ENCODE measurements at regions not wholly inside any gene's neighbourhood (a gene's known extent, or its start where the extent isn't known, plus 50 kb on each side); places are given as distances from the start of the nearest gene placed in this dataset.

GRCh38 chr7:35495377-35495776 lies 199.6 kb downstream of the HERPUD2 start:
- no peak for FAIRE-seq
- TF ChIP-seq POLR2AphosphoS5 (IDR thresholded peaks at IDR 0.05; ENCODE audit: low read depth, low read length) (no peak), POLR2A (IDR thresholded peaks at IDR 0.05; ENCODE audit: low read depth, low read length) (no peak), TAF1 (IDR thresholded peaks at IDR 0.05; ENCODE audit: borderline replicate concordance, low read depth, low read length) (no peak)

GRCh38 chr7:35494407-35494806 lies 200.5 kb downstream of the HERPUD2 start:
- TF ChIP-seq TAF1 (IDR thresholded peaks at IDR 0.05; ENCODE audit: borderline replicate concordance, low read depth, low read length): no peak
- no peak for TF ChIP-seq POLR2A (IDR thresholded peaks at IDR 0.05; ENCODE audit: low read depth, low read length)
- no peak for TF ChIP-seq POLR2AphosphoS5 (IDR thresholded peaks at IDR 0.05; ENCODE audit: low read depth, low read length)
- no peak for DNase-seq (ENCODE audit: insufficient read length)
- no peak for FAIRE-seq

More at GRCh38 chr7:35495377-35495776, 199.6 kb downstream of the HERPUD2 start:
- DNase-seq (ENCODE audit: insufficient read length): no peak

DNA sequence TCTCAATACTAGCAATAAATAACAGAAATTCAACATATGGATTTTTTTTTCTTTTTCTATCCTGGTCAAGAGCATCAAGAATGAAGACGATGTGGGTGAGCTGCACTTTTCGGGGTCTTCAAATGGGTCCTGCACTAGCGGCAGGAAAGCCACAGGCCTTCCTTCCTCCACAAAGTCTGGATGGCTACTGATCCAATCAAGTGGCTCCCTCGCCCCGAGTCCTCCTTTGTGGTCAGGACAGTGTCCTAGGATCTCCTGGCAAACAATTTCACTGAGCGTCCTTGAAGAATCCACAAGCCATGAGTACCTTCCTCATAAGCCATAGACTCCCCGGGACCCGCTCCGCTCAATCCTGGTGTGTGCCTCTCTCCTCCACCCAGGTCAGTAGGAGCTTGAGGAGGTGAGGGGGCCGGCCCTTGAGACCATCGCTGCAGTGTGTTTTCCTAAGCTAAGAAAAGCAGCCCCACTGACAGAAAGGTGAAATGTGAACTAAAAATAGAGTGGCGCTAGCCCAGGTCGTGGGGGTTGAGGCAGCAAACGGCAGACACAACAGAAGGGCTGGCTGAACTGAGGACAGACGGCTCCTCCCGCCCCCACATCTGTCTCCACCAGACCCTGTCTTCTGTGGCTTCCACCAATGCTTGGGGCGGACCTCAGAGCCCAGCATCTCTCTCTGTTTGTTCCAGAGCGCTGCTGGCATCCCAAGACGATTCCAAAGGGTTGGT lies 202.3 kb downstream of the HERPUD2 start:
- FAIRE-seq (no peak), DNase-seq (ENCODE audit: insufficient read length) (no peak)
- TF ChIP-seq TAF1 (IDR thresholded peaks at IDR 0.05; ENCODE audit: borderline replicate concordance, low read depth, low read length) (no peak), POLR2A (IDR thresholded peaks at IDR 0.05; ENCODE audit: low read depth, low read length) (no peak), POLR2AphosphoS5 (IDR thresholded peaks at IDR 0.05; ENCODE audit: low read depth, low read length) (no peak)

GRCh38 chr7:35491233-35491632 lies 203.7 kb downstream of the HERPUD2 start:
- TF ChIP-seq TAF1 (IDR thresholded peaks at IDR 0.05; ENCODE audit: borderline replicate concordance, low read depth, low read length) (no peak), POLR2A (IDR thresholded peaks at IDR 0.05; ENCODE audit: low read depth, low read length) (no peak), POLR2AphosphoS5 (IDR thresholded peaks at IDR 0.05; ENCODE audit: low read depth, low read length) (no peak)
- no peak for FAIRE-seq
- no peak for DNase-seq (ENCODE audit: insufficient read length)

- FAIRE-seq (no peak), DNase-seq (ENCODE audit: insufficient read length) (no peak)
- TF ChIP-seq POLR2AphosphoS5 (IDR thresholded peaks at IDR 0.05; ENCODE audit: low read depth, low read length): no peak
- TF ChIP-seq POLR2A (IDR thresholded peaks at IDR 0.05; ENCODE audit: low read depth, low read length): no peak
- TF ChIP-seq TAF1 (IDR thresholded peaks at IDR 0.05; ENCODE audit: borderline replicate concordance, low read depth, low read length): no peak
Measured at GRCh38 chr7:35487841-35488240, 207.1 kb downstream of the HERPUD2 start.

DNA sequence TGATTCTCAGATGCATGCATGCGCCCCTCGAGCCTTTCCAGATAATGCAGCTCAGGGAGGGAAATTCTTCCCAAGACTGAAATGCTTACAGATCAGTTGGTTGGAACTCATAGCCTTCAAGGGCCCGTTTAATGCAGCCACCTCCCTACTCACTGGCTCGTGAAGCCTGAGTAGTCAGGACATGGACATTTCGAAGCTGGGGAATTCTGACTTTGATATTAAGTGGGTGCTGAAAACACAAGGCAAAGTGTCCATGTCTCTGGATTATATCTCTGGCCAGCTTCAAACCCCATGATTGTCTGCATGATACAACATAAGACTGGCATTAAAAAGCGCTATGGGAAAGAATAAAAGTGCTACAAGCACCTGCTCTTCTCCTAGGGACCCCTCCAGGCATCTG lies 207.5 kb downstream of the HERPUD2 start:
- FAIRE-seq: no peak
- no peak for TF ChIP-seq POLR2A (IDR thresholded peaks at IDR 0.05; ENCODE audit: low read depth, low read length)
- no peak for TF ChIP-seq TAF1 (IDR thresholded peaks at IDR 0.05; ENCODE audit: borderline replicate concordance, low read depth, low read length)
- TF ChIP-seq POLR2AphosphoS5 (IDR thresholded peaks at IDR 0.05; ENCODE audit: low read depth, low read length): no peak

GRCh38 chr7:35485436-35485835 lies 209.5 kb downstream of the HERPUD2 start:
- FAIRE-seq (no peak), DNase-seq (ENCODE audit: insufficient read length) (no peak)
- no peak for TF ChIP-seq TAF1 (IDR thresholded peaks at IDR 0.05; ENCODE audit: borderline replicate concordance, low read depth, low read length)
- no peak for TF ChIP-seq POLR2AphosphoS5 (IDR thresholded peaks at IDR 0.05; ENCODE audit: low read depth, low read length)
- no peak for TF ChIP-seq POLR2A (IDR thresholded peaks at IDR 0.05; ENCODE audit: low read depth, low read length)

More for the DNA sequence above, 207.5 kb downstream of the HERPUD2 start:
- no peak for DNase-seq (ENCODE audit: insufficient read length)

- no peak for TF ChIP-seq TAF1 (IDR thresholded peaks at IDR 0.05; ENCODE audit: borderline replicate concordance, low read depth, low read length)
- TF ChIP-seq POLR2AphosphoS5 (IDR thresholded peaks at IDR 0.05; ENCODE audit: low read depth, low read length): no peak
- no peak for TF ChIP-seq POLR2A (IDR thresholded peaks at IDR 0.05; ENCODE audit: low read depth, low read length)
- DNase-seq (ENCODE audit: insufficient read length): no peak
- FAIRE-seq: no peak
Measured at GRCh38 chr7:35483568-35483967, 211.4 kb downstream of the HERPUD2 start.

- no peak for TF ChIP-seq POLR2A (IDR thresholded peaks at IDR 0.05; ENCODE audit: low read depth, low read length)
- no peak for TF ChIP-seq TAF1 (IDR thresholded peaks at IDR 0.05; ENCODE audit: borderline replicate concordance, low read depth, low read length)
- no peak for TF ChIP-seq POLR2AphosphoS5 (IDR thresholded peaks at IDR 0.05; ENCODE audit: low read depth, low read length)
Measured at GRCh38 chr7:35482231-35482630, 212.7 kb downstream of the HERPUD2 start.

DNA sequence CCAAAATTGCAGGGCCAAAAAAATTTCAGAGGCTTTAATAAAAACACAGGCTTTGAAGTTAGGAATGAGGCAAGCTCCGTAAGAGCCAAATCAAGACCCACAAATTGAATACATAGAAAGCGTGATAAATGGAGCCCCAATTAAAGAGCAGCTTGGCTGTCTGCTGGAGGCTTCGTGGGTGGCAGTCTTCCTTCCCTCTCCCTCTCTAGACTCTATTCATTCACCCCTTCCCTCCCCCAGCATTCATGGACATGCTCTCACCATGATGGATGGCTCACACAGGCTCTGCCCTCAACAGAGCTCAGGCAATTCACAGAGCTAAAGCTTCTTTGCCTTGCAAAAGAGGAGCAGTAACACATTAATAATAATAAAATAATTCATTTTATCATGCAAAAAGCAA lies 214.1 kb downstream of the HERPUD2 start:
- no peak for DNase-seq (ENCODE audit: insufficient read length)
- no peak for TF ChIP-seq TAF1 (IDR thresholded peaks at IDR 0.05; ENCODE audit: borderline replicate concordance, low read depth, low read length)
- FAIRE-seq: no peak

More at GRCh38 chr7:35482231-35482630, 212.7 kb downstream of the HERPUD2 start:
- no peak for DNase-seq (ENCODE audit: insufficient read length)
- no peak for FAIRE-seq

DNA sequence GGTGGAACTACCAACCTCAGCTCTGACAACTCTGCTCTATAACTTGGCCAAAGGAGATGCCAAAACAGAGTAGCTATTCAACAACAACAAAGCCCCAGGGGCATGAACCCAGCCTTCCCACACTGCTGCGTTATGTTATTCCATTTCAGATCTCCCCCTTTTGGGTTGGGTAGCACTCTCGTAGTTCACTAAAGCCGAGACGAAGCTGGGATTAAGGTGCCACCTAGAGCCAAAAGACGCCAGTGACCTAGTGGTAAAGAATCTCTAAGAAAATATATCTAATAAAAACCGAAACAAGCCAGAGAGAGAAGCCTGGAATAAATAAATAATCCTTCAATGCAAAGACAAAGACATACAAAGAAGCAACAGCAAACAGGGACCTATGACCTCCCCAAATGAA lies 217.3 kb downstream of the HERPUD2 start:
- DNase-seq (ENCODE audit: insufficient read length): no peak
- FAIRE-seq: no peak
- TF ChIP-seq POLR2A (IDR thresholded peaks at IDR 0.05; ENCODE audit: low read depth, low read length) (no peak), TAF1 (IDR thresholded peaks at IDR 0.05; ENCODE audit: borderline replicate concordance, low read depth, low read length) (no peak), POLR2AphosphoS5 (IDR thresholded peaks at IDR 0.05; ENCODE audit: low read depth, low read length) (no peak)

DNA sequence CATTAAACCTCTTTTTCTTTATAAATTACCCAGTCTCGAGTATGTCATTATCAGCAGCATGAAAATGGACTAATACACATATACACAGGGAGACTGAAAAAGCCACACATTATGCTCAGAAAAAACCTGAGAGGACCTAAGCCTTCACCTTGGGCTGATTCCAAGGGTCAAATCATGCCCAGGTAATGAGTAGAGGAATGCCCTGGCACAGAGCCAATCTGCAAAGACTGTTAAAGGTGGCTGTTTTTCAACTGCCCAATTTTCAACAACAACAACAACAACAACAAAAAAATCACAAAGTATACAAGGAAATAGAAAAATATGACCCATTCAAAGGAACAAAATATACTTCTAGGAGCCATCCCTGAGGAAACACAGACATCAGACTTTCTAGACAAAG lies 220.2 kb upstream of the TBX20 start:
- FAIRE-seq: no peak
- no peak for DNase-seq (ENCODE audit: insufficient read length)
- TF ChIP-seq POLR2A (IDR thresholded peaks at IDR 0.05; ENCODE audit: low read depth, low read length): no peak
